ENCODE measurements at regions not wholly inside any gene's neighbourhood (a gene's known extent, or its start where the extent isn't known, plus 50 kb on each side); places are given as distances from the start of the nearest gene placed in this dataset.

- no peak overlapping the region for H3K27ac ChIP-seq (ENCODE audit: low read depth in 2 of 2, low read length in 2 of 2)
- H3K4me3 ChIP-seq (ENCODE audit: low read length in 3 of 3) = no peak overlapping the region
- intact Hi-C loops (cut with DNase I) = no loop called here
- no peaks in the 10 kb centered on the region for H3K36me3 ChIP-seq (ENCODE audit: control insufficient read depth in 2 of 3, insufficient read depth in 3 of 3, low read length in 3 of 3)
- peaks cover 0 to 2% (median 0%) of the 10 kb centered on the region in 3 donors for H3K4me1 ChIP-seq (ENCODE audit: control insufficient read depth in 2 of 3, insufficient read depth in 2 of 3, low read depth in 1 of 3, low read length in 3 of 3)
- H3K9ac ChIP-seq (ENCODE audit: low read length in 3 of 3) = no peak overlapping the region
- no peak for FAIRE-seq
- H3K9me3 ChIP-seq (ENCODE audit: control insufficient read depth in 2 of 3, insufficient read depth in 1 of 3, low read length in 3 of 3) = no peaks in the 10 kb centered on the region
- TF ChIP-seq, protein P1, sequence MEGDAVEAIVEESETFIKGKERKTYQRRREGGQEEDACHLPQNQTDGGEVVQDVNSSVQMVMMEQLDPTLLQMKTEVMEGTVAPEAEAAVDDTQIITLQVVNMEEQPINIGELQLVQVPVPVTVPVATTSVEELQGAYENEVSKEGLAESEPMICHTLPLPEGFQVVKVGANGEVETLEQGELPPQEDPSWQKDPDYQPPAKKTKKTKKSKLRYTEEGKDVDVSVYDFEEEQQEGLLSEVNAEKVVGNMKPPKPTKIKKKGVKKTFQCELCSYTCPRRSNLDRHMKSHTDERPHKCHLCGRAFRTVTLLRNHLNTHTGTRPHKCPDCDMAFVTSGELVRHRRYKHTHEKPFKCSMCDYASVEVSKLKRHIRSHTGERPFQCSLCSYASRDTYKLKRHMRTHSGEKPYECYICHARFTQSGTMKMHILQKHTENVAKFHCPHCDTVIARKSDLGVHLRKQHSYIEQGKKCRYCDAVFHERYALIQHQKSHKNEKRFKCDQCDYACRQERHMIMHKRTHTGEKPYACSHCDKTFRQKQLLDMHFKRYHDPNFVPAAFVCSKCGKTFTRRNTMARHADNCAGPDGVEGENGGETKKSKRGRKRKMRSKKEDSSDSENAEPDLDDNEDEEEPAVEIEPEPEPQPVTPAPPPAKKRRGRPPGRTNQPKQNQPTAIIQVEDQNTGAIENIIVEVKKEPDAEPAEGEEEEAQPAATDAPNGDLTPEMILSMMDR (IDR thresholded peaks at IDR 0.05; ENCODE audit: borderline replicate concordance, extremely low read depth, insufficient read depth) = no peak
- no peak for DNase-seq
- H3K27me3 ChIP-seq (ENCODE audit: control insufficient read depth, insufficient read depth, low read length) = no peaks in the 10 kb centered on the region
These were observed 131.6 kb downstream of the SKIDA1 start for GRCh38 chr10:21393931-21394330.

- no peaks in the 10 kb centered on the region for H3K36me3 ChIP-seq (ENCODE audit: control insufficient read depth in 2 of 3, insufficient read depth in 3 of 3, low read length in 3 of 3)
- intact Hi-C loops (cut with DNase I) = no loop called here
- H3K27me3 ChIP-seq (ENCODE audit: control insufficient read depth, insufficient read depth, low read length) = no peaks in the 10 kb centered on the region
- H3K9ac ChIP-seq (ENCODE audit: low read length in 3 of 3) = no peak overlapping the region
- H3K4me3 ChIP-seq (ENCODE audit: low read length in 3 of 3) = no peak overlapping the region
- DNase-seq = no peak
- no peak for FAIRE-seq
- H3K4me1 ChIP-seq (ENCODE audit: control insufficient read depth in 2 of 3, insufficient read depth in 2 of 3, low read depth in 1 of 3, low read length in 3 of 3) = no peaks in the 10 kb centered on the region
- no peak overlapping the region for H3K27ac ChIP-seq (ENCODE audit: low read depth in 2 of 2, low read length in 2 of 2)
- H3K9me3 ChIP-seq (ENCODE audit: control insufficient read depth in 2 of 3, insufficient read depth in 1 of 3, low read length in 3 of 3) = no peaks in the 10 kb centered on the region
- TF ChIP-seq, protein P1 (IDR thresholded peaks at IDR 0.05; ENCODE audit: borderline replicate concordance, extremely low read depth, insufficient read depth) = no peak
These were observed 136.9 kb downstream of the SKIDA1 start for GRCh38 chr10:21388589-21388988.

GRCh38 chr10:21387868-21388267 is 137.6 kb downstream of the SKIDA1 start:
- no peak for DNase-seq

More at GRCh38 chr10:21387868-21388267, 137.6 kb downstream of the SKIDA1 start:
- H3K27ac ChIP-seq (ENCODE audit: low read depth in 2 of 2, low read length in 2 of 2) = no peak overlapping the region
- intact Hi-C loops (cut with DNase I) = no loop called here
- no peaks in the 10 kb centered on the region for H3K4me1 ChIP-seq (ENCODE audit: control insufficient read depth in 2 of 3, insufficient read depth in 2 of 3, low read depth in 1 of 3, low read length in 3 of 3)
- H3K4me3 ChIP-seq (ENCODE audit: low read length in 3 of 3) = no peak overlapping the region
- H3K9ac ChIP-seq (ENCODE audit: low read length in 3 of 3) = no peak overlapping the region
- no peaks in the 10 kb centered on the region for H3K27me3 ChIP-seq (ENCODE audit: control insufficient read depth, insufficient read depth, low read length)
- no peaks in the 10 kb centered on the region for H3K36me3 ChIP-seq (ENCODE audit: control insufficient read depth in 2 of 3, insufficient read depth in 3 of 3, low read length in 3 of 3)
- H3K9me3 ChIP-seq (ENCODE audit: control insufficient read depth in 2 of 3, insufficient read depth in 1 of 3, low read length in 3 of 3) = no peaks in the 10 kb centered on the region
- no peak for FAIRE-seq
- TF ChIP-seq, protein P1 (IDR thresholded peaks at IDR 0.05; ENCODE audit: borderline replicate concordance, extremely low read depth, insufficient read depth) = no peak
